Mammary epithelial cell (primary cell): ENCODE measurements at regions not wholly inside any gene's neighbourhood (a gene's known extent, or its start where the extent isn't known, plus 50 kb on each side); places are given as distances from the start of the nearest gene placed in this dataset.

Experiments
- CTCF ChIP-seq, 2 donors: IDR thresholded peaks in 1 of 2; conservative IDR thresholded peaks in 1 of 2; 2 replicates each; pipeline ENCODE4 v1.5.1; 2011 to 2012; ENCODE audit warnings: inconsistent platforms in 2 of 2, low read length in 2 of 2, mild to moderate bottlenecking in 2 of 2, control low read depth in 1 of 2, low read depth in 1 of 2; ENCODE audit not compliant: insufficient read depth in 1 of 2; ENCODE audit errors: extremely low read depth in 1 of 2
- EZH2 ChIP-seq: IDR thresholded peaks from 2 replicates; pipeline ENCODE4 v1.6.1; 2012; ENCODE audit warnings: low read length, inconsistent platforms, borderline replicate concordance

GRCh38 chrX:39755143-39756032 lies 342.4 kb downstream of the BCOR start:
- TF ChIP-seq CTCF (conservative IDR thresholded peaks at IDR 0.05 in 1 of 2, IDR thresholded peaks at IDR 0.05 in 1 of 2; ENCODE audit: extremely low read depth in 1 of 2, insufficient read depth in 1 of 2, low read depth in 1 of 2, low read length in 2 of 2), result no peak
- TF ChIP-seq EZH2, result no peak
